Epithelial cell of proximal tubule (primary cell): ENCODE measurements at regions not wholly inside any gene's neighbourhood (a gene's known extent, or its start where the extent isn't known, plus 50 kb on each side); places are given as distances from the start of the nearest gene placed in this dataset.

Source experiments
- DNase-seq: peaks from one replicate; pipeline ENCODE4 v3.0.0-alpha.2; 2011; ENCODE audit warnings: low read depth
- H3K4me3 ChIP-seq: 2 replicates; pipeline ENCODE4 v1.5.1; 2011; ENCODE audit warnings: low read depth, mild to moderate bottlenecking, low read length
- TF ChIP-seq, protein P1 (sequence below): conservative IDR thresholded peaks from 2 replicates; pipeline ENCODE4 v1.5.1; 2012; ENCODE audit warnings: low read depth, mild to moderate bottlenecking, low read length

DNA sequence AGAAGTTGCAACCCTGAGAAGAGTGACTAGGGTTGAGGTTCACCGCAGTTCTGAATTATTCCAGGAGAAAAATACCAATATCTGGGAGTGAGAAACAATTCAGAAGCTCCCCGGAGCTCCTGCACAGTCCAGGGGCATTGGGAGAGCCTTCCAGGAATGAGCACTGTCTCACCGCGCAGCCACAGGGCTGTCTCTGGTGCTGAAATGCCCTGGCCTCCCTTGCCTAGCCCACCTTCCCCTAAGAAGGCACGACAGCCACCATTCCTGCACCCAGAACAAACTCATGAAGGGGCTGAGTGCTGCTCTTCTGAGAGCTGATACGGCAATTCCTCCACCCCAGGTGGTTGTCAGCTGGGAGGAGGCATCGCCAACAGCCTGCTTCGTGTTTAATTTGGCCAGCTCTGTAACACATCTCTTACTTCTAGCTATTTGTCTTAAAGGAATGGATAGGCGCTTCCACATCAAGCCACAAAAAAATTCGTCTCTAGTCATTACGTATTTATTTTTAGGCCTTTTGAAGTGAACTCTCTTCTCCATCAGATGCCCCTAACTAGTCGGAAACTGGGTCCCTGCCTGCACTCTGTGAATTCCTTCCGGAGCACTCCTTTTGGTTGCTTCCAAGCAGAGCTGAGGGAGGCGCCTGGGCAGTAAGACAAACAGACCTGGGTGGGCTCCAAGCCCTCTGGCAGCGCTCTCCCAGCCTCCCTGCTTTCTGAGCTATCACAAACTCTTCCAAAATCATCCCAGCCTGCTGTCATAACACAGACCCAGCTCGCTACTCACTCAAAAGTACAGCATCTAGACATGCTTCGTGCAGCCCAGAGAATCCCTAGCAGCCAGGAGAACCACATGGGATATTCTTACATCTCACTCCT lies 120.5 kb upstream of the CCDC68 start:
- TF ChIP-seq, protein P1, sequence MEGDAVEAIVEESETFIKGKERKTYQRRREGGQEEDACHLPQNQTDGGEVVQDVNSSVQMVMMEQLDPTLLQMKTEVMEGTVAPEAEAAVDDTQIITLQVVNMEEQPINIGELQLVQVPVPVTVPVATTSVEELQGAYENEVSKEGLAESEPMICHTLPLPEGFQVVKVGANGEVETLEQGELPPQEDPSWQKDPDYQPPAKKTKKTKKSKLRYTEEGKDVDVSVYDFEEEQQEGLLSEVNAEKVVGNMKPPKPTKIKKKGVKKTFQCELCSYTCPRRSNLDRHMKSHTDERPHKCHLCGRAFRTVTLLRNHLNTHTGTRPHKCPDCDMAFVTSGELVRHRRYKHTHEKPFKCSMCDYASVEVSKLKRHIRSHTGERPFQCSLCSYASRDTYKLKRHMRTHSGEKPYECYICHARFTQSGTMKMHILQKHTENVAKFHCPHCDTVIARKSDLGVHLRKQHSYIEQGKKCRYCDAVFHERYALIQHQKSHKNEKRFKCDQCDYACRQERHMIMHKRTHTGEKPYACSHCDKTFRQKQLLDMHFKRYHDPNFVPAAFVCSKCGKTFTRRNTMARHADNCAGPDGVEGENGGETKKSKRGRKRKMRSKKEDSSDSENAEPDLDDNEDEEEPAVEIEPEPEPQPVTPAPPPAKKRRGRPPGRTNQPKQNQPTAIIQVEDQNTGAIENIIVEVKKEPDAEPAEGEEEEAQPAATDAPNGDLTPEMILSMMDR: no peak
- no peak overlapping the region for H3K4me3 ChIP-seq
- no peak for DNase-seq

DNA sequence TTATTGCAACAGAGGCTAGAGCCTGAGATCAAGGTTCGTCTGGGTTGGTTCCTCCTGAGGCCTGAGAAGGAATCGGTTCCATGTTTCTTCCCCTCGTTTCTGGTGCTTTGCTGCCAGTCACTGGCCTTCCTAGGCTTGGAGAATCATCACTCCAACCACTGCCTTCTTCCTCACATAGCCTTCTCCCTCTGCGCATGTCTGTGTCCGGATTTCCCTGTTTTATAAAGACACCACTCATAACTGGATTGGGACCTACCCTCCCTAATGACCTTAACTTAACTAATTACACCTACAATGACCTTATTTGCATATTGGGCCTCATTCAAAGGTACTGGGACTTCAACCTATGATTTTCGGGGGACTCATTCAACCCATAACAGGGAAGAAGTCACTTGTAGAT lies 119.8 kb upstream of the CCDC68 start:
- DNase-seq: no peak
- no peak overlapping the region for H3K4me3 ChIP-seq
- TF ChIP-seq, protein P1: no peak

DNA sequence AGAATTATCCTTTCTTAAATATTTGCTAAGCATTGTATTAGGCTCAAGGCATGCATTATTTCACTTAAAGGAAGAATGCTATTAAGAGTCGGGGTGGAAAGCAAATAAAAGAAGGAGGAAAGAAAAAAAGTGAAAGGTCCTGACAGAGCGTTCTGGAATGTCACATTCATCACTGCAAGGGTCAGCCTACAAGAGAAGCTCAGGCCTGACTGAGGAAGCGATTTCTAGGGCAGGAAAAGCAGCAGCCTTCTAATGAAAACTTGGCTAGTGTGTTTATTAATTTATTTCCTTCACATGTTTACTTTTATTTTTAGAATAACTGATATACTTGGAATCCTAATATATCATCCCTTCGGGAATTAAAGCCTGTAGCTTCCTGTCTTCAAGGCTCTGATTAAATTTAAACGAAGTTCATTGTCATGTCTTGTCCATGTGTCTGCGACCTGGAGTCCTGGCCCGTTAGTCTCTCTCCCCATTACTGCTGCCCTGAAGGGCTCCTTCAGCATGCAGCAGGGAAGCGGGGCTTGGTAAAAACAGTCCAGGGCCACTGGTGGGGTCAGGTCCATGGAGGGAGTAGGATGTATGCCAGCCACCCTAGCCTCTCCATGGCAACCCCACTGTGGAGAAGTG lies 119.2 kb upstream of the CCDC68 start:
- DNase-seq: no peak
- TF ChIP-seq, protein P1: no peak
- no peak overlapping the region for H3K4me3 ChIP-seq

DNA sequence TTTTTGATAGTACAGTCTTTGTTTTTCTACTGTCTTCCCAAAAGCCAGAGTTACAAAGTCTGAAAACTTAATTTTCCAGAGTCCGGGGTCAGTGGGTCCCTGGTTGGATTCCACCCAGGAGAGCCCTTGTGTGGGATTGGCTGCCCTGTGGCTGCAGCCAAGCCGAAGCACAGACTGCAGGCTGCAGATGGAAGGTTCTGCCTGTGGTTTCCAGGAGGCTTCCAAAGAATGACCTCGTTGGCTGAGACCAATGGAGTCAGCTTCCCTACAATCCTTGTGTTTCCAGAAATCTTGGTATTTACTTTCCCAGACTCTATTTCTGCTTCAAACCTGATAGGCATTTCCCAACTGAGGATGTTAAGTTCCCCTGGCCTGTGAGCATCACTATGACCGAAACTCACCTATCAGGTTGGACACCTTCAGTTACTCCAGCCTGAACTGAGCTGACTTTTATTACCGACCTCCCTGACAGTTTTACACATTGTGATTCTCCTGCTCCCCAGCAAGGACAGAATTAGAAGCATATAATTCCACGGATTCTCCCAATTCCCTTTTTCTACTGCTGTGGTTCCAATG lies 117.5 kb upstream of the CCDC68 start:
- no peak overlapping the region for H3K4me3 ChIP-seq
- no peak for DNase-seq
- TF ChIP-seq, protein P1: no peak

DNA sequence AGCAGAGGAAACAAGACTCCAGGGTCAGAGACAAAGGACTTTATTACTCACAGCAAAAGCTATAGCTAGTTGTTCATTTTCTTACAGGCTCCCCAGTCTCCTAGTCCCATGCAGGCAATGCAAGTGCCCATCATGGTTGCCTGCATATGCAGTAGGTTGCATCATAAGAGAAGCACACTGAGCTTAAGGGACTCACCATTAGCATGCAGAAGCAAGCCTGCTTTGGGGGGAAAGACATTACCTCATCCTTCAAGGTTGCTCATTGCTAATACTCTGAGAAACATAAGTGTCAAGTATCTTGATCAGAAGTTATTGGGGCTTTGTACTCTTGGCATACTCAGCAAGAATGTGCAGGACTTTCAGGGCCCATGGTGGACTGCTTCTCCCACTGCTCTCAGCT lies 114.6 kb upstream of the CCDC68 start:
- TF ChIP-seq, protein P1: no peak
- no peak for DNase-seq
- H3K4me3 ChIP-seq: no peak overlapping the region

DNA sequence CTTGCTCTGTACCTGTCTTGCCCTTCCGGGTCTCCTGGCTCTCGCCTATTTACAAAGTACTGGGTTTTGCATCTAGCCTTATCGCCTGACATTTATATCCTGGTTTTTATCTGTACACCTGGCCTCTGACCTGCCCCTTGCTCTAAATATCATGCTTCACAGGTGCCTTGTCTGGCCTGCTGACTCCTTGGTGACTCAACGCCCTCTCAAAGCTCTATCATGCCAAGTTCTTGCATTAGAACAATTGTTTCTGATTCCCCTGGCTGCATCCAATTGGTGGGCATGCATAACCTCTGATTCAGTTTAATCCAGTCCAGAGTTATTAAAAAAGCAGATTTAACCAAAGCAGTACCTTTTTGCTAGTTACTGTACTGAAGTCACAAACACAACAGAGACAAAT lies 113.9 kb upstream of the CCDC68 start:
- TF ChIP-seq, protein P1: no peak
- DNase-seq: no peak
- no peak overlapping the region for H3K4me3 ChIP-seq

DNA sequence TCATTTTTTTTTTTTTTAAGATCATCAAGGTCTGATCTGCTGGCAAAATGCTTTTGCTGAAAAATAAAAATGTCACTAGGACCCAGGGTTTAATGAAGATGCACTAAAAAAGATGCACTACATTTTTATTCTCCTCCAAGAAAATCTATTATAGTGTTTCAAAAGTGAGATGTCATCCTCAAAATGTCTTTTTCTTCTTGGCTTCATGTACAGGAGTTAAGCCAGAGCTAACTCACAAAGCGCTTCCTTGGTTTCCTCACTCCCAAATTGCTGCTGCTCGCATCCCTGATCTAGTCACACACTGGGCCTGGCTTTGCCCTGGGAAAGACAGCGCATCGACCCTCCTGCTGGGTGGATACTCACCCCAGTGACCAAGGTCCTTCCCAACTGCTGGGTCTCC lies 113.4 kb upstream of the CCDC68 start:
- H3K4me3 ChIP-seq: no peak overlapping the region
- TF ChIP-seq, protein P1: no peak
- no peak for DNase-seq
